C4-2B (cell line): ENCODE measurements at regions not wholly inside any gene's neighbourhood (a gene's known extent, or its start where the extent isn't known, plus 50 kb on each side); places are given as distances from the start of the nearest gene placed in this dataset.

Source experiments
- ZFX ChIP-seq: fragments of 450-650 bp; IDR thresholded peaks from 2 replicates; pipeline ENCODE4 v1.6.1; 2017
- TF ChIP-seq, protein P1 (sequence below): fragments of 450-650 bp; conservative IDR thresholded peaks from 2 replicates; pipeline ENCODE4 v1.5.1; 2017; ENCODE audit warnings: mild to moderate bottlenecking

- TF ChIP-seq, protein P1, sequence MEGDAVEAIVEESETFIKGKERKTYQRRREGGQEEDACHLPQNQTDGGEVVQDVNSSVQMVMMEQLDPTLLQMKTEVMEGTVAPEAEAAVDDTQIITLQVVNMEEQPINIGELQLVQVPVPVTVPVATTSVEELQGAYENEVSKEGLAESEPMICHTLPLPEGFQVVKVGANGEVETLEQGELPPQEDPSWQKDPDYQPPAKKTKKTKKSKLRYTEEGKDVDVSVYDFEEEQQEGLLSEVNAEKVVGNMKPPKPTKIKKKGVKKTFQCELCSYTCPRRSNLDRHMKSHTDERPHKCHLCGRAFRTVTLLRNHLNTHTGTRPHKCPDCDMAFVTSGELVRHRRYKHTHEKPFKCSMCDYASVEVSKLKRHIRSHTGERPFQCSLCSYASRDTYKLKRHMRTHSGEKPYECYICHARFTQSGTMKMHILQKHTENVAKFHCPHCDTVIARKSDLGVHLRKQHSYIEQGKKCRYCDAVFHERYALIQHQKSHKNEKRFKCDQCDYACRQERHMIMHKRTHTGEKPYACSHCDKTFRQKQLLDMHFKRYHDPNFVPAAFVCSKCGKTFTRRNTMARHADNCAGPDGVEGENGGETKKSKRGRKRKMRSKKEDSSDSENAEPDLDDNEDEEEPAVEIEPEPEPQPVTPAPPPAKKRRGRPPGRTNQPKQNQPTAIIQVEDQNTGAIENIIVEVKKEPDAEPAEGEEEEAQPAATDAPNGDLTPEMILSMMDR = no peak
- no peak for TF ChIP-seq ZFX
Measured at GRCh38 chr2:196266855-196267254, 95.5 kb upstream of the STK17B start.
